Fibroblast of mammary gland (primary cell): ENCODE measurements at regions not wholly inside any gene's neighbourhood (a gene's known extent, or its start where the extent isn't known, plus 50 kb on each side); places are given as distances from the start of the nearest gene placed in this dataset.
"Not testable (repeated sequence)": the region's sequence is repeated elsewhere in the genome, so short reads cannot be mapped to it uniquely, and the experiment has no call there.

Source experiments
- DNase-seq: peaks from one replicate; pipeline ENCODE4 v3.0.0-alpha.2; 2010; ENCODE audit warnings: low read depth
- H3K4me3 ChIP-seq: 2 replicates; pipeline ENCODE4 v1.5.1; 2011; ENCODE audit warnings: low read depth, mild to moderate bottlenecking, low read length, moderate library complexity; ENCODE audit not compliant: control insufficient read depth
- CTCF ChIP-seq: conservative IDR thresholded peaks from 2 replicates; pipeline ENCODE4 v1.5.1; 2011; ENCODE audit warnings: low read depth, low read length, inconsistent platforms; ENCODE audit not compliant: control insufficient read depth, insufficient read depth

DNA sequence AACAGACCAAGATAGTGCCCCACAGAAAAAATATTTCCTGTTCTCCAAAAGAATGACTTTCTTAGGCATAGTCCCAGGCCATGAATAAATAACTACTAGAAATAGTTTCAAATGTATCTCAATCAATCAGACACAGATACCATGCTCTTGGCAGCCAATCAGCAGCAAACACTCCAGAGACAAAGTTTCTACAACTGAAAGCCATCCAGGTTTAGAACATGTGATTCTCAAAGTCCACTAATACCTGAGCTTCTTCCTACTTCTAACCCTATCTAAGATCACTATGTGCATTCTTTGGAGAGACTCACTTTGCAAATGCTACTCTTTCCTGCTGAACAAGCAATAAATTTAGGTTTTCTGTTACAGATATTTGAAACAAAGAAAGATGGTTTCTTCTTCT is 425.8 kb upstream of the GRIN3A start:
- no peak for DNase-seq
- H3K4me3 ChIP-seq: no peak overlapping the region
- TF ChIP-seq CTCF: no peak

DNA sequence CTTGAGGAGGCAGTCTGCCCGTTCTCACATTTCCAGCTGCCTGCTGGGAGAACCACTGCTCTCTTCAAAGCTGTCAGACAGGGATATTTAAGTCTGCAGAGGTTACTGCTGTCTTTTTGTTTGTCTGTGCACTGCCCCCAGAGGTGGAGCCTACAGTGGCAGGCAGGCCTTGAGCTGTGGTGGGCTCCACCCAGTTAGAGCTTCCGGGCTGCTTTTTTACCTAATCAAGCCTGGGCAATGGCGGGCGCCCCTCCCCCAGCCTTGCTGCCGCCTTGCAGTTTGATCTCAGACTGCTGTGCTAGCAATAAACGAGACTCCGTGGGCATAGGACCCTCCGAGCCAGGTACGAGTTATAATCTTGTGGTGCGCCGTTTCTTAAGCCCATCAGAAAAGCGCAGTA is 414.6 kb upstream of the GRIN3A start:
- DNase-seq, H3K4me3 ChIP-seq: not testable (repeated sequence)

DNA sequence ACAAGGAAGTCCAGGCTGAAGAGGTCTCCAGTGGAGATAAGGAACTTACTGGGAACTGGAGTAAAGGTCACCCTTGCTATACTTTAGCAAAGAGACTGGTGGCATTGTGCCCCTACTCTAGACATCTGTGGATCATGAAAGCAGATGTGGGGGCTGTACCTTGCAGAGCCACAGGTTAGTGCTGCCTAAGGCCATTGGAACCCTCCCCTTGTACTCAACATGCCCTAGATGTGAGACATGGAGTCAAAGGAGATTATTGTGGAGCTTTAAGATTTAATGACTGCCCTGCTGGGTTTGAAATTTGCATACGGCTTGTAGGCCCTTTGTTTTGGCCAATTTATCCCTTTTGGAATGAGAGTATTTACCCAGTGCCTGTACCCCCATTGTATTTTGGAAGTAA is 397.3 kb upstream of the GRIN3A start:
- TF ChIP-seq CTCF: no peak
- H3K4me3 ChIP-seq: no peak overlapping the region
- DNase-seq: no peak

DNA sequence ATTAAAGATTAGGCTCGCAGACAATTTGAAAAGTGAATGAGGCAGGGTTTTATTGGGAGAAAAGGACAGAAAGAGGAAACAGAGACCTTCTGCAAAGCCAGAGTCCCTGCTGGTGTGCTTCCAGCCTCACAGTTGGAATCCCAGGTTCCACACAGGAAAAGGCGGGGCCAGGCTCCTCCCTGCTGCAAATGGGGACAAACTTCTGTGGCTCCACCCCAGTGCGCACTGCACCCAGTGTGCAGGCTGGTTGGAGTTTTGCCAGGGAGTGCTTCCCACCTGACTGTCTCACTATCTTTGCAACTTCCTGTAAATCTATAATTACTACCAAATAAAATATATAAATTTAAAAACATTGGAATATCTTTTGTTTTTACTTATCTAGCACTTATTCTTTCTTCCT is 386.0 kb upstream of the GRIN3A start:
- no peak overlapping the region for H3K4me3 ChIP-seq
- no peak for TF ChIP-seq CTCF
- no peak for DNase-seq

DNA sequence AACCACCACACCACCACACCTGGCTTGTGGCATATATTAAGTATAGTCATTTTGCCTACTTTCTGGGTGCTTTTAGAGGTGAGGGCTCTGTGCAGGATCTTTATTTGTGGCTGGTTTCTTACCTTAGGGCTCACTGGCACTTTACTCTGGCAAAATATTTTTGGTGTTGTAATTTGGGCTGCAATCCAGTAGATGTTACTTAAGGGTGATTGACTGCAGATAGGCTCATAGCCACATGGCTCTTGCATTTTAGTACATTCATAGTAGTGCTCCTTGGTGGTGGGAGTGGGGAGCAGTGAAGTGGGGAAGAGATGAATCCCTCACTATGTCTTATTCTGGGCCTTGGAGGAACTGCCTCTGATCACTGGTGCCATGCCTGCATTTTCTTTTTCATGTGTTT is 376.1 kb upstream of the GRIN3A start:
- no peak overlapping the region for H3K4me3 ChIP-seq
- DNase-seq: no peak
- TF ChIP-seq CTCF: no peak

- TF ChIP-seq CTCF: no peak
- DNase-seq: peak; percentile 43
- H3K4me3 ChIP-seq: no peak overlapping the region
Observed at GRCh38 chr9:102113191-102113590, 374.7 kb upstream of the GRIN3A start.

DNA sequence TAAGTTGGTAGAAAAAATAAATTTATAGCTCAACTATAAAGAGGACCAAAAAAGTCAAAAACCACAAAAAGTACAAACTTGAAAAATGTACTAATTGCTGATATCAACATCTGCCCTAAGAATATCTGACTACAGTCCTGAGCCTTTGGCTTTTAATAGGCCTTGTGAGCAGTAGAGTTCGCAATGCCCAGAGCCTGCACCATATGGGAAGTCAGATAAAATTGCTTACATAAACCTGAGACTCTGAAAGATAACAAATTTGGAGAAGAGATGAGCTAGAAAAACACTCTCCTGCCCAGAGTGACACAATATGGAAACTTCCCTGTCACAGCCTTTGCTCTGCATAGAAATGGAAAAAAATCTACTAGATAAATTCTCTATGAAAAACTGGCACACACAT is 368.0 kb upstream of the GRIN3A start:
- DNase-seq: no peak
- no peak overlapping the region for H3K4me3 ChIP-seq
- no peak for TF ChIP-seq CTCF
